ENCODE measurements at regions not wholly inside any gene's neighbourhood (a gene's known extent, or its start where the extent isn't known, plus 50 kb on each side); places are given as distances from the start of the nearest gene placed in this dataset.

DNA sequence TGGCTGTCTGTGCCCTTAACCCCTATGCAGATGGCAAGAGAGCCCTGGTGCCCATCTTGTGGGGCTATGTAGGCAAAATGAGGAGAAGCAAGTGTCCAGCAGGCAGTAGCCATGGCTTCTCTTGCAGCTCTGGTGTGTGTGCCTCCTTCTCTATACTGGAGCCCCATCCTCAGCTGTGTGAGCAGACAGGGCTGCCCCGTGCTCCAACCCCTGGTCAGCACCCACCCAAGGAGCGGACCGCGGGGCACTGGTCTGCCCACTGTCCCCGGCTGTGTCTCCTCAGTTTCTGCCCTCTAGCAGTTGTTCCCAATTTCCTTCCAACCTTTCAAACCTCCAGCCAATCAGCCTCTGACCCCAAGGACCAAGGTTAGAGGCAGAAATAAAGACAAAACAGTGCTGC lies 134.9 kb upstream of the GLI2 start:
- TF ChIP-seq, protein P1, sequence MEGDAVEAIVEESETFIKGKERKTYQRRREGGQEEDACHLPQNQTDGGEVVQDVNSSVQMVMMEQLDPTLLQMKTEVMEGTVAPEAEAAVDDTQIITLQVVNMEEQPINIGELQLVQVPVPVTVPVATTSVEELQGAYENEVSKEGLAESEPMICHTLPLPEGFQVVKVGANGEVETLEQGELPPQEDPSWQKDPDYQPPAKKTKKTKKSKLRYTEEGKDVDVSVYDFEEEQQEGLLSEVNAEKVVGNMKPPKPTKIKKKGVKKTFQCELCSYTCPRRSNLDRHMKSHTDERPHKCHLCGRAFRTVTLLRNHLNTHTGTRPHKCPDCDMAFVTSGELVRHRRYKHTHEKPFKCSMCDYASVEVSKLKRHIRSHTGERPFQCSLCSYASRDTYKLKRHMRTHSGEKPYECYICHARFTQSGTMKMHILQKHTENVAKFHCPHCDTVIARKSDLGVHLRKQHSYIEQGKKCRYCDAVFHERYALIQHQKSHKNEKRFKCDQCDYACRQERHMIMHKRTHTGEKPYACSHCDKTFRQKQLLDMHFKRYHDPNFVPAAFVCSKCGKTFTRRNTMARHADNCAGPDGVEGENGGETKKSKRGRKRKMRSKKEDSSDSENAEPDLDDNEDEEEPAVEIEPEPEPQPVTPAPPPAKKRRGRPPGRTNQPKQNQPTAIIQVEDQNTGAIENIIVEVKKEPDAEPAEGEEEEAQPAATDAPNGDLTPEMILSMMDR (IDR thresholded peaks at IDR 0.05) = no peak
- TF ChIP-seq POLR2A (IDR thresholded peaks at IDR 0.05) (no peak), POLR2AphosphoS5 (IDR thresholded peaks at IDR 0.05) (no peak)

Data from gastroesophageal sphincter (tissue), 3 donors.